HCT116 (cell line): ENCODE measurements at regions not wholly inside any gene's neighbourhood (a gene's known extent, or its start where the extent isn't known, plus 50 kb on each side); places are given as distances from the start of the nearest gene placed in this dataset.

Experiments used
- ATAC-seq: fragments of 200-7000 bp; cut with Tn5 transposase; 2 replicates; pipeline ENCODE4 v1.9.1; 2020; ENCODE audit warnings: mild to moderate bottlenecking, moderate library complexity
- BruUV-seq: library from RNA; stranded (reverse); fragments of 400-500 nt; replicated peaks from 2 replicates; lab custom pipeline; 2021; lab: Mats Ljungman, UMichigan
- CTCF ChIA-PET: fragments of 300-600 bp; sonication (Branson Sonifier 250); formaldehyde crosslinking; loops from one replicate; lab custom pipeline; 2021; ENCODE audit warnings: antibody characterized with exemption; lab: Charles Lee
- POLR2A ChIA-PET: fragments of 300-600, 350-600 bp; sonication (Branson Sonifier 250); formaldehyde crosslinking; loops from one replicate; lab custom pipeline; 2021; ENCODE audit warnings: antibody characterized with exemption; lab: Charles Lee
- RAD21 ChIA-PET, 2 experiments: fragments of 300-600 bp; sonication (Branson Sonifier 250); formaldehyde crosslinking; loops; one replicate each; lab custom pipeline; 2023; ENCODE audit warnings: low total read pairs in 2 of 2; ENCODE audit not compliant: uncharacterized antibody in 2 of 2, unreplicated experiment in 2 of 2, low non-redundant PET in 1 of 2; lab: Charles Lee
- DNase-seq: peaks from one replicate; pipeline ENCODE4 v3.0.0-alpha.2; 2010; ENCODE audit warnings: low read depth, low spot score
- H2AFZ ChIP-seq: fragments of 200-600 bp; shearing (Covaris generic), sonication (generic); 2 replicates; pipeline ENCODE4 v1.6.1; 2017; ENCODE audit warnings: low read depth, mixed run types, mixed read lengths, antibody characterized with exemption, low read length; ENCODE audit not compliant: poor library complexity, severe bottlenecking
- H3K27ac ChIP-seq: 2 replicates; pipeline ENCODE4 v1.5.1; 2012; ENCODE audit warnings: low read depth, low read length
- H3K27me3 ChIP-seq: fragments of 200-600 bp; sonication (generic); 2 replicates; pipeline ENCODE4 v1.6.1; 2016; ENCODE audit warnings: mixed run types, low read length, mixed read lengths; ENCODE audit not compliant: insufficient read depth
- H3K36me3 ChIP-seq, 2 experiments: fragments of 200-500 bp in 1 of 2; fragments of 200-600 bp in 1 of 2; sonication (Bioruptor generic) in 1 of 2; sonication (generic) in 1 of 2; 2 replicates each; pipeline versions ENCODE4 v1.5.1 to v1.6.1; 2014 to 2016; ENCODE audit warnings: low read length in 2 of 2, inconsistent platforms in 1 of 2, mixed read lengths in 1 of 2, mixed run types in 1 of 2; ENCODE audit not compliant: insufficient read depth in 2 of 2, control insufficient read depth in 1 of 2
- H3K4me1 ChIP-seq, 2 experiments: fragments of 200-600 bp in 1 of 2; sonication (generic) in 1 of 2; 2 replicates each; pipeline versions ENCODE4 v1.5.1 to v1.6.1; 2012 to 2017; ENCODE audit warnings: low read length in 2 of 2, inconsistent platforms in 1 of 2, mild to moderate bottlenecking in 1 of 2, mixed read lengths in 1 of 2, mixed run types in 1 of 2, moderate library complexity in 1 of 2; ENCODE audit not compliant: insufficient read depth in 2 of 2, control insufficient read depth in 1 of 2
- H3K4me2 ChIP-seq: fragments of 200-600 bp; sonication (generic); 2 replicates; pipeline ENCODE4 v1.6.1; 2017; ENCODE audit warnings: mixed run types, low read length, mixed read lengths
- H3K4me3 ChIP-seq, 2 experiments: fragments of 200-600 bp in 1 of 2; sonication (generic) in 1 of 2; replicated peaks in 1 of 2; 2 replicates each; pipeline ENCODE4 v1.5.1; 2011 to 2016; ENCODE audit warnings: low read length in 2 of 2, control low read depth in 1 of 2, low read depth in 1 of 2, mild to moderate bottlenecking in 1 of 2, mixed read lengths in 1 of 2, mixed run types in 1 of 2
- H3K79me2 ChIP-seq: fragments of 200-600 bp; sonication (generic); 2 replicates; pipeline ENCODE4 v1.6.1; 2017; ENCODE audit warnings: mild to moderate bottlenecking, mixed run types, low read length, moderate library complexity, mixed read lengths; ENCODE audit not compliant: insufficient read depth
- H3K9ac ChIP-seq: fragments of 200-600 bp; sonication (generic); 2 replicates; pipeline ENCODE4 v1.6.1; 2016; ENCODE audit warnings: low read length, mixed read lengths
- H3K9me2 ChIP-seq: fragments of 200-600 bp; sonication (generic), shearing (Covaris generic); 2 replicates; pipeline ENCODE4 v1.6.1; 2017; ENCODE audit warnings: mixed run types, mild to moderate bottlenecking, moderate library complexity; ENCODE audit not compliant: insufficient read depth
- H3K9me3 ChIP-seq, 2 experiments: fragments of 200-500 bp in 1 of 2; fragments of 200-600 bp in 1 of 2; sonication (Bioruptor generic) in 1 of 2; sonication (generic) in 1 of 2; 2 replicates each; pipeline ENCODE4 v1.6.1; 2014 to 2017; ENCODE audit warnings: low read length in 2 of 2, mixed read lengths in 2 of 2, inconsistent platforms in 1 of 2, low read depth in 1 of 2, mild to moderate bottlenecking in 1 of 2, mixed run types in 1 of 2, moderate library complexity in 1 of 2; ENCODE audit not compliant: control insufficient read depth in 1 of 2, insufficient read depth in 1 of 2
- H4K20me1 ChIP-seq: fragments of 200-600 bp; sonication (generic), shearing (Covaris generic); 2 replicates; pipeline ENCODE4 v1.6.1; 2017; ENCODE audit warnings: mixed run types, mild to moderate bottlenecking, moderate library complexity; ENCODE audit not compliant: insufficient read depth
- ATF3 ChIP-seq: IDR thresholded peaks from 2 replicates; pipeline ENCODE4 v1.6.1; 2012
- EGR1 ChIP-seq: IDR thresholded peaks from 2 replicates; pipeline ENCODE4 v1.6.1; 2012; ENCODE audit warnings: low read depth
- ELF1 ChIP-seq: IDR thresholded peaks from 2 replicates; pipeline ENCODE4 v1.6.1; 2012; ENCODE audit warnings: low read depth, borderline replicate concordance
- EZH2 ChIP-seq: fragments of 200-600 bp; sonication (generic); IDR thresholded peaks from 2 replicates; pipeline ENCODE4 v1.6.1; 2017; ENCODE audit warnings: antibody characterized with exemption, mixed run types
- EZH2phosphoT487 ChIP-seq: fragments of 200-600 bp; IDR thresholded peaks from 2 replicates; pipeline ENCODE4 v1.6.1; 2018; ENCODE audit warnings: antibody characterized with exemption, borderline replicate concordance
- FOSL1 ChIP-seq: IDR thresholded peaks from 2 replicates; pipeline ENCODE4 v1.6.1; 2012; ENCODE audit warnings: low read depth
- MAX ChIP-seq: IDR thresholded peaks from 2 replicates; pipeline ENCODE4 v1.6.1; 2012
- POLR2A ChIP-seq: IDR thresholded peaks from 2 replicates; pipeline ENCODE4 v1.7.0; 2011; ENCODE audit warnings: borderline replicate concordance; ENCODE audit not compliant: insufficient read depth, insufficient read length; ENCODE audit errors: extremely low read depth
- POLR2AphosphoS5 ChIP-seq: IDR thresholded peaks from 2 replicates; pipeline ENCODE4 v1.6.1; 2011; ENCODE audit warnings: mild to moderate bottlenecking, low read depth, low read length, moderate library complexity
- SIN3A ChIP-seq: IDR thresholded peaks from 2 replicates; pipeline ENCODE4 v1.6.1; 2012; ENCODE audit warnings: low read depth
- SP1 ChIP-seq: IDR thresholded peaks from 2 replicates; pipeline ENCODE4 v1.6.1; 2012; ENCODE audit warnings: low read depth
- SRF ChIP-seq: IDR thresholded peaks from 2 replicates; pipeline ENCODE4 v1.6.1; 2012; ENCODE audit warnings: low read depth
- TCF7L2 ChIP-seq: IDR thresholded peaks from 2 replicates; pipeline ENCODE4 v1.7.0; 2011; ENCODE audit warnings: borderline replicate concordance, inconsistent platforms; ENCODE audit not compliant: insufficient read depth, insufficient read length; ENCODE audit errors: extremely low read depth
- YY1 ChIP-seq: IDR thresholded peaks from 2 replicates; pipeline ENCODE4 v1.6.1; 2011; ENCODE audit warnings: low read length, low read depth, moderate library complexity, mild to moderate bottlenecking; ENCODE audit not compliant: insufficient replicate concordance; ENCODE audit errors: extremely low read depth
- ZBTB33 ChIP-seq: IDR thresholded peaks from 2 replicates; pipeline ENCODE4 v1.6.1; 2011; ENCODE audit warnings: mild to moderate bottlenecking, low read length, moderate library complexity; ENCODE audit not compliant: insufficient replicate concordance; ENCODE audit errors: extremely low read depth
- ZFX ChIP-seq: fragments of 450-650 bp; IDR thresholded peaks from 2 replicates; pipeline ENCODE4 v1.6.1; 2017
- intact Hi-C: fragments of 100-400 bp; cut with micrococcal nuclease; formaldehyde crosslinking; loops from 2 replicates; pipeline ENCODE4 v1.10.0; 2022
- TF ChIP-seq, protein P1 (sequence below), 3 experiments: fragments of 200-600 bp in 1 of 3; sonication (generic) in 1 of 3; IDR thresholded peaks in 2 of 3; conservative IDR thresholded peaks in 1 of 3; 2 replicates each; pipeline ENCODE4 v1.5.1; 2012 to 2017; ENCODE audit warnings: low read depth in 2 of 3, low read length in 2 of 3, antibody characterized with exemption in 1 of 3, borderline replicate concordance in 1 of 3, control low read depth in 1 of 3, mild to moderate bottlenecking in 1 of 3, mixed read lengths in 1 of 3, mixed run types in 1 of 3, moderate library complexity in 1 of 3; ENCODE audit not compliant: insufficient read depth in 1 of 3

DNA sequence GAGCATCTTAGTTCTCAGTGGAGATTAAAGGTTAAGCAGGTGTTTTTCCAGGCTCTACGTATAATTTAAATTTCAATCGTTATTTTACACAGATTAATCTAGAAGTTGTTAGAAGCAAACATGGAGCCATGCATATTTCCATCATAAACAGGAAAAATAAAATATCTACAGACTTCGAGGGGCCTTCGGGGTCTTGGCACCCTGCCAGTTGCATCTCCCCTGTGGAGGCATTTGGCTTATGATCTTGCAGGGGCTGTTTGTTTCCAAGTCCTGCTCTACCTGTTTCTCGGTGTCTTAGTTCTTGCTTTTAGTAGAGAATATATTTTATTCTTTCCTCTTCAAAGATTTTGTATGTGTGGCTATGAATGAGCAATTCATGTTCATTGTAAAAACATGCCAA lies 67.2 kb upstream of the FAM136A start:
- no peak for DNase-seq
- H3K36me3 ChIP-seq = no peaks in the 10 kb centered on the region
- POLR2A ChIA-PET = no interaction called here
- TF ChIP-seq EZH2 (no peak), TCF7L2 (no peak), SIN3A (no peak), FOSL1 (no peak), ZFX (no peak), SP1 (no peak), ATF3 (no peak), SRF (no peak), EZH2phosphoT487 (no peak), EGR1 (no peak), POLR2A (no peak), YY1 (no peak), MAX (no peak), POLR2AphosphoS5 (no peak), ELF1 (no peak), ZBTB33 (no peak)
- TF ChIP-seq, protein P1, sequence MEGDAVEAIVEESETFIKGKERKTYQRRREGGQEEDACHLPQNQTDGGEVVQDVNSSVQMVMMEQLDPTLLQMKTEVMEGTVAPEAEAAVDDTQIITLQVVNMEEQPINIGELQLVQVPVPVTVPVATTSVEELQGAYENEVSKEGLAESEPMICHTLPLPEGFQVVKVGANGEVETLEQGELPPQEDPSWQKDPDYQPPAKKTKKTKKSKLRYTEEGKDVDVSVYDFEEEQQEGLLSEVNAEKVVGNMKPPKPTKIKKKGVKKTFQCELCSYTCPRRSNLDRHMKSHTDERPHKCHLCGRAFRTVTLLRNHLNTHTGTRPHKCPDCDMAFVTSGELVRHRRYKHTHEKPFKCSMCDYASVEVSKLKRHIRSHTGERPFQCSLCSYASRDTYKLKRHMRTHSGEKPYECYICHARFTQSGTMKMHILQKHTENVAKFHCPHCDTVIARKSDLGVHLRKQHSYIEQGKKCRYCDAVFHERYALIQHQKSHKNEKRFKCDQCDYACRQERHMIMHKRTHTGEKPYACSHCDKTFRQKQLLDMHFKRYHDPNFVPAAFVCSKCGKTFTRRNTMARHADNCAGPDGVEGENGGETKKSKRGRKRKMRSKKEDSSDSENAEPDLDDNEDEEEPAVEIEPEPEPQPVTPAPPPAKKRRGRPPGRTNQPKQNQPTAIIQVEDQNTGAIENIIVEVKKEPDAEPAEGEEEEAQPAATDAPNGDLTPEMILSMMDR (IDR thresholded peaks at IDR 0.05 in 2 of 3, conservative IDR thresholded peaks at IDR 0.05 in 1 of 3; ENCODE audit: borderline replicate concordance in 1 of 3, insufficient read depth in 1 of 3, low read depth in 2 of 3, low read length in 2 of 3) = no peak
- TF ChIP-seq, all 23 proteins: peak for 0
- no peaks in the 10 kb centered on the region for H3K79me2 ChIP-seq
- intact Hi-C loops = no loop called here
- H3K9me3 ChIP-seq = no peaks in the 10 kb centered on the region
- no peak for ATAC-seq
- CTCF ChIA-PET = no interaction called here
- no peaks in the 10 kb centered on the region; the same call in 1 of the 2 replicates for H3K9me2 ChIP-seq
- no TSS peak for BruUV-seq
- H2AFZ ChIP-seq = no peak overlapping the region
- H3K4me3 ChIP-seq = no peak overlapping the region
- H3K4me2 ChIP-seq = no peak overlapping the region
- H3K9ac ChIP-seq = no peak overlapping the region
- no peak overlapping the region for H3K27ac ChIP-seq
- RAD21 ChIA-PET = no interaction called here
- H3K27me3 ChIP-seq = no peaks in the 10 kb centered on the region
- H3K4me1 ChIP-seq = peaks cover 0 to 19% of the 10 kb centered on the region in 2 experiments; a peak in 2 of 4 replicates
- H4K20me1 ChIP-seq = no peaks in the 10 kb centered on the region
